Endodermal cell (in vitro differentiated cells): ENCODE measurements at regions not wholly inside any gene's neighbourhood (a gene's known extent, or its start where the extent isn't known, plus 50 kb on each side); places are given as distances from the start of the nearest gene placed in this dataset.

Experiments
- DNase-seq: peaks from one replicate; pipeline ENCODE4 v3.0.0-alpha.2; 2017
- H3K27ac ChIP-seq: 2 replicates; pipeline ENCODE4 v1.5.1; 2013; ENCODE audit warnings: mild to moderate bottlenecking, low read depth, low read length, moderate library complexity
- H3K27me3 ChIP-seq: 2 replicates; pipeline ENCODE4 v1.6.1; 2013; ENCODE audit warnings: mild to moderate bottlenecking, low read length, moderate library complexity; ENCODE audit not compliant: insufficient read depth, control insufficient read depth, poor library complexity, severe bottlenecking
- H3K36me3 ChIP-seq: 2 replicates; pipeline ENCODE4 v1.7.0; 2013; ENCODE audit warnings: mild to moderate bottlenecking, low read length, moderate library complexity; ENCODE audit not compliant: control insufficient read depth, insufficient read depth
- H3K4me1 ChIP-seq: one replicate; pipeline ENCODE4 v1.7.0; 2013; ENCODE audit warnings: low read length; ENCODE audit not compliant: control insufficient read depth, insufficient read depth
- H3K4me3 ChIP-seq: 2 replicates; pipeline ENCODE4 v1.5.1; 2013; ENCODE audit warnings: mild to moderate bottlenecking, low read length, moderate library complexity
- H3K9ac ChIP-seq: 2 replicates; pipeline ENCODE4 v1.6.1; 2013; ENCODE audit warnings: mild to moderate bottlenecking, low read length, moderate library complexity; ENCODE audit not compliant: poor library complexity, severe bottlenecking; ENCODE audit errors: extremely low read depth
- H3K9me3 ChIP-seq: 2 replicates; pipeline ENCODE4 v1.6.1; 2013; ENCODE audit warnings: mild to moderate bottlenecking, low read length, moderate library complexity; ENCODE audit not compliant: control insufficient read depth
- H3K27ac Mint-ChIP-seq: 2 replicates; pipeline ENCODE4 v1.8.0; 2020; ENCODE audit warnings: mixed read lengths
- H3K27me3 Mint-ChIP-seq: 2 replicates; pipeline ENCODE4 v1.8.0; 2021; ENCODE audit warnings: mild to moderate bottlenecking, mixed read lengths; ENCODE audit not compliant: insufficient read depth
- H3K36me3 Mint-ChIP-seq: 2 replicates; pipeline ENCODE4 v1.8.0; 2020; ENCODE audit warnings: low read depth, mixed read lengths
- H3K4me1 Mint-ChIP-seq: 2 replicates; pipeline ENCODE4 v1.8.0; 2020; ENCODE audit warnings: mixed read lengths
- H3K4me3 Mint-ChIP-seq: 2 replicates; pipeline ENCODE4 v1.8.0; 2020; ENCODE audit warnings: mild to moderate bottlenecking, moderate library complexity, mixed read lengths
- H3K9me3 Mint-ChIP-seq: 2 replicates; pipeline ENCODE4 v1.8.0; 2020; ENCODE audit warnings: mild to moderate bottlenecking, mixed read lengths
- WGBS, 2 experiments: methylation state at CpG; one replicate each; pipeline versions ENCODE4 v1.1.5 to v1.1.7; 2013; ENCODE audit warnings: missing lambda C conversion rate in 2 of 2, mixed read lengths in 1 of 2; ENCODE audit not compliant: insufficient coverage in 1 of 2, insufficient read length in 1 of 2; 5-methylcytosine and 5-hydroxymethylcytosine counted together
- TF ChIP-seq, protein P1 (sequence below): fragments of 200-600 bp; sonication (generic); conservative IDR thresholded peaks from 2 replicates; pipeline ENCODE4 v1.5.0; 2021; ENCODE audit warnings: antibody characterized with exemption, mild to moderate bottlenecking

DNA sequence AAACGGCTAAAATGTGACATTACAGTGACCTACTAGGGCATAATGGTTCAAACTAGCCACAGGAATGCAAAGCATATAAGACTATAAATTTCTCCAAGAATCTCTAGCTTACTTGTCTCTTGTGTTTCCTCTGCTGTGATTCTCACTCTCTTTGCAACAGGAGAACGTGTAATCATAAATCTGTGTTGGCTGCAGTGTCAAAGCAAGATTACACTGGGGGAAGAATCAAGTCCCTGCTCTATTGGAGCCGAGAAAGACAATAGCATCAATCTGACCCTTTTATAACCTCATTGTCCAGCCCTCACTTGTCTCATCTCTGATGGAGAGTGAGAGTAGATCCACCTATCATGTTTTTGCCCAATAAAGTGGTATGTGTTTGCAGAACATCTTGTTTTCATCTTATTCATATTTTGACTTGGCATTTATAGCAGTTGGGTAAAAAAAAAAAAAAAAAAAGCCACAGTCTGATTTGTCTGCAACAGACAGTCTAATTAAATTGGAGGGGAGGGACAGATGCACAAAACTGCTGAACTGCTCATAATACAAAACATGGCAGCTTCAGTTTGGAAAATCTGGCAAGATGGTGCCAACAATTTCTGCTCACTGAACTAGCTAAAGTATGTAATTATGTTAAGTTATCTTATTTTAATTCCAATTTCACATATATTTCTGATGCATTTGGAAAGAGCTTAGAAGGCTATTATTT, 165.0 kb upstream of the GABRA2 start:
- no peaks in the 10 kb centered on the region for H3K36me3 ChIP-seq
- Mint-ChIP-seq H3K9me3 (no peaks in the 10 kb centered on the region), H3K27ac (no peak overlapping the region), H3K36me3 (no peaks in the 10 kb centered on the region), H3K4me3 (no peak overlapping the region), H3K4me1 (no peaks in the 10 kb centered on the region), H3K27me3 (no peaks in the 10 kb centered on the region)
- H3K4me1 ChIP-seq, result no peaks in the 10 kb centered on the region
- WGBS, 2 experiments, result 67 to 83% methylated on average over 2 to 3 of the region's 3 CpGs
- H3K9ac ChIP-seq, result no peak overlapping the region
- TF ChIP-seq, protein P1, sequence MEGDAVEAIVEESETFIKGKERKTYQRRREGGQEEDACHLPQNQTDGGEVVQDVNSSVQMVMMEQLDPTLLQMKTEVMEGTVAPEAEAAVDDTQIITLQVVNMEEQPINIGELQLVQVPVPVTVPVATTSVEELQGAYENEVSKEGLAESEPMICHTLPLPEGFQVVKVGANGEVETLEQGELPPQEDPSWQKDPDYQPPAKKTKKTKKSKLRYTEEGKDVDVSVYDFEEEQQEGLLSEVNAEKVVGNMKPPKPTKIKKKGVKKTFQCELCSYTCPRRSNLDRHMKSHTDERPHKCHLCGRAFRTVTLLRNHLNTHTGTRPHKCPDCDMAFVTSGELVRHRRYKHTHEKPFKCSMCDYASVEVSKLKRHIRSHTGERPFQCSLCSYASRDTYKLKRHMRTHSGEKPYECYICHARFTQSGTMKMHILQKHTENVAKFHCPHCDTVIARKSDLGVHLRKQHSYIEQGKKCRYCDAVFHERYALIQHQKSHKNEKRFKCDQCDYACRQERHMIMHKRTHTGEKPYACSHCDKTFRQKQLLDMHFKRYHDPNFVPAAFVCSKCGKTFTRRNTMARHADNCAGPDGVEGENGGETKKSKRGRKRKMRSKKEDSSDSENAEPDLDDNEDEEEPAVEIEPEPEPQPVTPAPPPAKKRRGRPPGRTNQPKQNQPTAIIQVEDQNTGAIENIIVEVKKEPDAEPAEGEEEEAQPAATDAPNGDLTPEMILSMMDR, result no peak
- H3K27ac ChIP-seq, result no peak overlapping the region
- H3K9me3 ChIP-seq, result no peaks in the 10 kb centered on the region
- no peak overlapping the region for H3K4me3 ChIP-seq
- no peaks in the 10 kb centered on the region for H3K27me3 ChIP-seq
- no peak for DNase-seq

DNA sequence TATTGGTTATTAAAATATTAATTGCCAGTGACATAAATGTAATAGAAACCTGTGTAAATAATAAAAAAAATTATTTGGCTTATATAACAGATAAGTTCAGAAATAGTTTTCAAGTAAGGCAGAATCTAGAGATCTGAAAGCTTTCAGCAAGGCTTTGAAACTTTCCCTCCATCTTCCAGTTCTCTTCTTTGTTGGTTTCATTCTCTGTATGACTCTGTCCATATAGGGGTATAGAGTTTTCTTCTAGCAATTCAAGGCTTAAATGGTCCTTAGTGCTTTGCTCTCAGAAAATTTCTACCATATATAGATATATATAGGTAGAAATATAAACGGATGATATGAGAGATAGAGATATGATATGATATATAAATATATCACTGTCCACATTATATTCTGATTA, 160.5 kb upstream of the GABRA2 start:
- WGBS, 2 experiments, result no CpG with 5 or more reads among the region's 1 CpG
- H3K4me3 Mint-ChIP-seq, result no peak overlapping the region
- Histone ChIP-seq H3K4me3 (no peak overlapping the region), H3K4me1 (no peaks in the 10 kb centered on the region), H3K9ac (no peak overlapping the region), H3K27me3 (no peaks in the 10 kb centered on the region), H3K9me3 (no peaks in the 10 kb centered on the region), H3K36me3 (no peaks in the 10 kb centered on the region), H3K27ac (no peak overlapping the region)
- no peak overlapping the region for H3K27ac Mint-ChIP-seq
- H3K27me3 Mint-ChIP-seq, result no peaks in the 10 kb centered on the region
- TF ChIP-seq, protein P1, result no peak
- H3K36me3 Mint-ChIP-seq, result no peaks in the 10 kb centered on the region
- no peaks in the 10 kb centered on the region for H3K4me1 Mint-ChIP-seq
- DNase-seq, result no peak
- H3K9me3 Mint-ChIP-seq, result no peaks in the 10 kb centered on the region

DNA sequence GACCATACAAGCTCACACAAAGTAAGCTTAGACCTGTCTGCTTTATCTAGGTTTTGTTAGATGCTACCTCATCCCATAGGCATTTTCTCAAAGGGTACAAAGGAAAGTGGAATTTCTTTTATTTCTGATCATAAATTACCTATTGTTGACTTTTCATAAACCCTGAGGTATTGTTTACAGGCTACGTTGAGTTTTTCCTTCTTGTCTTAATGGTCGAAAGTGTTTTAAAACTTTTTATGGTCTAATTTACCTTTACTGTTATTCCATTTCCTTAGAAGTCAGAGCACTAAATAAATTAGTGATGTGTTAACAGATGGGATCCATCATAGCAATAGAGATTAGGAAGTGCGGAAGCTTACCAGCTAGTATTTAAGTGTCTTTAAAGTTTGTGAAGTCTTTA, 159.2 kb upstream of the GABRA2 start:
- Histone ChIP-seq H3K9ac (no peak overlapping the region), H3K4me1 (no peaks in the 10 kb centered on the region), H3K27ac (no peak overlapping the region), H3K36me3 (no peaks in the 10 kb centered on the region), H3K4me3 (no peak overlapping the region), H3K27me3 (no peaks in the 10 kb centered on the region), H3K9me3 (no peaks in the 10 kb centered on the region)
- 95 to 100% methylated on average over 1 to 3 of the region's 3 CpGs for WGBS, 2 experiments
- H3K4me3 Mint-ChIP-seq, result no peak overlapping the region
- H3K36me3 Mint-ChIP-seq, result no peaks in the 10 kb centered on the region
- H3K27me3 Mint-ChIP-seq, result no peaks in the 10 kb centered on the region
- H3K9me3 Mint-ChIP-seq, result no peaks in the 10 kb centered on the region
- TF ChIP-seq, protein P1, result no peak
- no peak for DNase-seq
- H3K4me1 Mint-ChIP-seq, result no peaks in the 10 kb centered on the region
- no peak overlapping the region for H3K27ac Mint-ChIP-seq
